Vagina (tissue), 2 donors: ENCODE measurements at regions not wholly inside any gene's neighbourhood (a gene's known extent, or its start where the extent isn't known, plus 50 kb on each side); places are given as distances from the start of the nearest gene placed in this dataset.
"Not testable (repeated sequence)": the region's sequence is repeated elsewhere in the genome, so short reads cannot be mapped to it uniquely, and the experiment has no call there.

ENCODE experiments used
- DNase-seq, 2 donors: peaks; one replicate each; pipeline ENCODE4 v3.0.0-alpha.2; 2017; ENCODE audit errors: extremely low spot score in 2 of 2
- H3K27ac ChIP-seq: fragments of 200-600 bp; sonication (generic); one replicate; pipeline ENCODE4 v1.5.1; 2019
- H3K27me3 ChIP-seq: fragments of 200-600 bp; sonication (generic); one replicate; pipeline ENCODE4 v1.5.1; 2019
- H3K36me3 ChIP-seq, 2 donors: fragments of 200-600 bp; sonication (generic); one replicate each; pipeline ENCODE4 v1.5.1; 2017 to 2019
- H3K4me1 ChIP-seq: fragments of 200-600 bp; sonication (generic); one replicate; pipeline ENCODE4 v1.5.1; 2019
- H3K4me3 ChIP-seq, 2 donors: fragments of 200-600 bp; sonication (generic); 1 replicate in 1 of 2; 2 replicates in 1 of 2; pipeline ENCODE4 v1.5.1; 2016 to 2019
- H3K9me3 ChIP-seq: fragments of 200-600 bp; sonication (generic); one replicate; pipeline ENCODE4 v1.5.1; 2019
- POLR2A ChIP-seq, 2 donors: fragments of 450-650 bp; IDR thresholded peaks; one replicate each; pipeline ENCODE4 v1.6.1; 2017; ENCODE audit warnings: antibody characterized with exemption in 2 of 2, mild to moderate bottlenecking in 2 of 2, moderate library complexity in 2 of 2
- POLR2AphosphoS5 ChIP-seq, 2 donors: sonication (generic); formaldehyde crosslinking; IDR thresholded peaks; one replicate each; pipeline ENCODE4 v1.9.0; 2017; ENCODE audit warnings: antibody characterized with exemption in 2 of 2, mild to moderate bottlenecking in 2 of 2, low read depth in 1 of 2; ENCODE audit not compliant: insufficient read depth in 1 of 2
- intact Hi-C: fragments of 100-400 bp; cut with DNase I; formaldehyde crosslinking; loops from one replicate; pipeline ENCODE4 v1.15.1; 2023
- TF ChIP-seq, protein P1 (sequence below), 3 experiments: fragments of 450-650 bp in 2 of 3; fragments of 200-600 bp in 1 of 3; sonication (generic) in 1 of 3; IDR thresholded peaks; one replicate each; pipeline ENCODE4 v1.5.1; 2017 to 2019; ENCODE audit warnings: antibody characterized with exemption in 3 of 3, mild to moderate bottlenecking in 2 of 3, moderate library complexity in 2 of 3

DNA sequence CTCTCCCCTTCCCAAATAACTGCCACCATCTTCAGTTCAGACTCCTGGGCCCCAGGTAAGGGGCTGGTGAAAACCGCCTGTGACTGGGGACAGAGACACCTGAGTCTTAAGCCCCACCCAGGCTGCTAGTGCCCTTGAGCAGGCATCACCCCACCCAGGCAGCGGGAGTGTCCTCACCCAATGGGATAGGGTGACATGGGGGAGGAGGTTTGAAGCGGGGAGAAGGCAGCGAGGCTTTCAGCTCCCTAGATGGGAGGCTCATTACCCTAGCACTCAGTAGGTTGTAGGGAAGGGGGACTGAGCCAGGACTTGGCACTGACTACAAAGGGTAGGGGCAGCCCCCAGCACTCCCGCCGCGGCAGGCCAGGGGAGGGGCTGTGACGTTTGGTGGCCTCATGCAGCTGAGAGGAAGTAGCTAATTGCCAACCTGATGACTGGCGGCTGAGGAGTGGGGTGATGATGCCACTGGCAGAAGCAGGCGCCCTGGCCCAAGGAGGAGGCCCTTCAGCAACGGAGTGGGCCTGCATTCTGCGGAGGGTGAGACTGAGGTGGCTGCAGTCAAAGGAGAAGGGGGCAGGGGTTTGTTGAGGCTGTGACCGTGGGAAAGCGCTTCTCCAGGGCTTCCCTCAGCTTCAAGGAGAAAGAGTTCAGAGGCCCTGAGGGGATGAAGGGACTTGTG is 126.9 kb downstream of the MRPL14 start:
- DNase-seq: no peak
- intact Hi-C loops: no loop called here
- no peaks in the 10 kb centered on the region for H3K27me3 ChIP-seq
- H3K9me3 ChIP-seq: no peaks in the 10 kb centered on the region
- no peak overlapping the region for H3K4me3 ChIP-seq
- peaks cover 14% of the 10 kb centered on the region for H3K4me1 ChIP-seq
- no peak for TF ChIP-seq POLR2AphosphoS5 (IDR thresholded peaks at IDR 0.05; ENCODE audit: insufficient read depth in 1 of 2, low read depth in 1 of 2)
- TF ChIP-seq POLR2A (IDR thresholded peaks at IDR 0.05): no peak
- TF ChIP-seq, protein P1, sequence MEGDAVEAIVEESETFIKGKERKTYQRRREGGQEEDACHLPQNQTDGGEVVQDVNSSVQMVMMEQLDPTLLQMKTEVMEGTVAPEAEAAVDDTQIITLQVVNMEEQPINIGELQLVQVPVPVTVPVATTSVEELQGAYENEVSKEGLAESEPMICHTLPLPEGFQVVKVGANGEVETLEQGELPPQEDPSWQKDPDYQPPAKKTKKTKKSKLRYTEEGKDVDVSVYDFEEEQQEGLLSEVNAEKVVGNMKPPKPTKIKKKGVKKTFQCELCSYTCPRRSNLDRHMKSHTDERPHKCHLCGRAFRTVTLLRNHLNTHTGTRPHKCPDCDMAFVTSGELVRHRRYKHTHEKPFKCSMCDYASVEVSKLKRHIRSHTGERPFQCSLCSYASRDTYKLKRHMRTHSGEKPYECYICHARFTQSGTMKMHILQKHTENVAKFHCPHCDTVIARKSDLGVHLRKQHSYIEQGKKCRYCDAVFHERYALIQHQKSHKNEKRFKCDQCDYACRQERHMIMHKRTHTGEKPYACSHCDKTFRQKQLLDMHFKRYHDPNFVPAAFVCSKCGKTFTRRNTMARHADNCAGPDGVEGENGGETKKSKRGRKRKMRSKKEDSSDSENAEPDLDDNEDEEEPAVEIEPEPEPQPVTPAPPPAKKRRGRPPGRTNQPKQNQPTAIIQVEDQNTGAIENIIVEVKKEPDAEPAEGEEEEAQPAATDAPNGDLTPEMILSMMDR (IDR thresholded peaks at IDR 0.05): no peak
- no peaks in the 10 kb centered on the region for H3K36me3 ChIP-seq
- no peak overlapping the region for H3K27ac ChIP-seq

DNA sequence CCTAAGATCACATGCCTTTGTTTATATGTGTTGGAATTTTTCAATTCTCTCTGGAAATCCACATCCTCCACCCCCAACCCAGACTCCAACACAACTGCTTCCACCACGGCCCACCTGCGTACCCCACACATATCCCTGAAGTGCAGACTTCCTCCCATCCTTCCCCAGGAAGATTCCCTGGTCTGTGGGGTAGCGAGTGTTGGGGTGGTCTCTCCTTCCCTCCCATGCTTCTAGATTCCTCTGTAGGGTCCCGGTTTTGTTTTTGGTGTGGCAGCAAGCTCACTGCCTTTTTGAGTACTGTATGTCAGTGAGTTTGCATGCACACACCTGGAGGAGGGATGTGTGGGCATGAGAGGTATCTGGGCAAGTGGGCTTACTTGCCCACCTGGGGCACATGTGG is 127.6 kb downstream of the MRPL14 start:
- no peaks in the 10 kb centered on the region for H3K36me3 ChIP-seq
- no peak overlapping the region for H3K4me3 ChIP-seq
- H3K27ac ChIP-seq: no peak overlapping the region
- H3K4me1 ChIP-seq: peaks cover 14% of the 10 kb centered on the region
- H3K27me3 ChIP-seq: no peaks in the 10 kb centered on the region
- H3K9me3 ChIP-seq: no peaks in the 10 kb centered on the region
- intact Hi-C loops: no loop called here
- no peak for TF ChIP-seq POLR2A (IDR thresholded peaks at IDR 0.05)
- TF ChIP-seq, protein P1 (IDR thresholded peaks at IDR 0.05): no peak
- TF ChIP-seq POLR2AphosphoS5 (IDR thresholded peaks at IDR 0.05; ENCODE audit: insufficient read depth in 1 of 2, low read depth in 1 of 2): no peak
- no peak for DNase-seq

DNA sequence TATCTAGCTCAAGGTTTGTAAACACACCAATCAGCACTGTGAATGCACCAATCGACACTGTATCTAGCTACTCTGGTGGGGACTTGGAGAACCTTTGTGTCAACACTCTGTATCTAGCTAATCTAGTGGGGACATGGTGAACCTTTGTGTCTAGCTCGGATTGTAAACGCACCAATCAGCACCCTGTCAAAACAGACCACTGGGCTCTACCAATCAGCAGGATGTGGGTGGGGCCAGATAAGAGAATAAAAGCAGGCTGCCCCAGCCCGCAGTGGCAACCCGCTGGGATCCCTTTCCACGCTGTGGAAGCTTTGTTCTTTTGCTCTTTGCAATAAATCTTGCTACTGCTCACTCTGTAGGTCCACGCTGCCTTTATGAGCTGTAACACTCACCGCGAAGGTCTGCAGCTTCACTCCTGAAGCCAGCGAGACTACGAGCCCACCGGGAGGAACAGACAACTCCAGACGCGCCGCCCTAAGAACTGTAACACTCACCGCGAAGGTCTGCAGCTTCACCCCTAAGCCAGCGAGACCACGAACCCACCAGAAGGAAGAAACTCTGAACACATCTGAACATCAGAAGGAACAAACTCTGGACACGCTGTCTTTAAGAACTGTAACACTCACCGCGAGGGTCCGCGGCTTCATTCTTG is 128.5 kb downstream of the MRPL14 start:
- H3K4me1 ChIP-seq: peaks cover 14% of the 10 kb centered on the region
- DNase-seq, H3K9me3 ChIP-seq, H3K27me3 ChIP-seq, H3K36me3 ChIP-seq, intact Hi-C loops, H3K27ac ChIP-seq, H3K4me3 ChIP-seq: not testable (repeated sequence)

DNA sequence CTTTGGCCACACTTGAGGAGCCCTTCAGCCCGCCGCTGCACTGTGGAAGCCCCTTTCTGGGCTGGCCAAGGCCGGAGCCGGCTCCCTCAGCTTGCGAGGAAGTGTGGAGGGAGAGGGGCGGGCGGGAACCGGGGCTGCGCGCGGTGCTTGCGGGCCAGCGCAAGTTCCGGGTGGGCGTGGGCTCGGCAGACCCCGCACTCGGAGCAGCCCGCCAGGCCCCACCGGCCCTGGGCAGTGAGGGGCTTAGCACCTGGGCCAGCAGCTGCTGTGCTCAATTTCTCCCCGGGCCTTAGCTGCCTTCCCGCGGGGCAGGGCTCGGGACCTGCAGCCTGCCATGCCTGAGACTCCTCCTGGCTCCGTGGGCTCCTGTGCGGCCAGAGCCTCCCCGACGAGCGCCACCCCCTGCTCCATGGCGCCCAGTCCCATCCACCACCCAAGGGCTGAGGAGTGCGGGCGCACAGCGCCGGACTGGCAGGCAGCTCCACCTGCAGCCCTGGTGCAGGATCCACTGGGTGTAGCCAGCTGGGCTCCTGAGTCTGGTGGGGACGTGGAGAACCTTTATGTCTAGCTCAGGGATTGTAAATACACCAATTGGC is 129.2 kb downstream of the MRPL14 start:
- not testable (repeated sequence) for DNase-seq, H3K4me3 ChIP-seq, H3K27ac ChIP-seq

DNA sequence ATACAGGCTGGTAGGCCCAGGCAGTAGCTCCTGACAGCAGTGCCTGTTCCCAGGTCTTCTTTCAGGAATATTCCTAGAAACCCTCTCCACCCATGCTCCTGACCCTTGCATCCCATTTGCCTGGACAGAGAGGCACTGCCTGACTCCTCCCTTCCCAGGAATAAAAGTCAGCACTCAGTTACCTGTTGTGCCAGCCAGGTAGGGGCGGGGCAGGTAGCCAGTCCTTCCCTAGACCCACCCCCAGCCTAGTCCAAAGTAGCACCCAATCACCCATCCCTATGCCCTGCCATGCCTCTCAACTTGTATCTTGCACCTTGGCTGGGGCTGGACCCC is 129.9 kb downstream of the MRPL14 start:
- Histone ChIP-seq H3K4me3 (no peak overlapping the region), H3K4me1 (peaks cover 5% of the 10 kb centered on the region), H3K36me3 (no peaks in the 10 kb centered on the region), H3K27ac (no peak overlapping the region), H3K27me3 (no peaks in the 10 kb centered on the region), H3K9me3 (no peaks in the 10 kb centered on the region)
- intact Hi-C loops: no loop called here
- TF ChIP-seq POLR2AphosphoS5 (IDR thresholded peaks at IDR 0.05; ENCODE audit: insufficient read depth in 1 of 2, low read depth in 1 of 2) (no peak), POLR2A (IDR thresholded peaks at IDR 0.05) (no peak)
- TF ChIP-seq, protein P1 (IDR thresholded peaks at IDR 0.05): no peak
- DNase-seq: no peak

More for the DNA sequence above, 129.2 kb downstream of the MRPL14 start:
- intact Hi-C loops, H3K36me3 ChIP-seq, H3K27me3 ChIP-seq, H3K9me3 ChIP-seq: not testable (repeated sequence)
- peaks cover 13% of the 10 kb centered on the region for H3K4me1 ChIP-seq
